GM13977 (cell line): ENCODE measurements at regions not wholly inside any gene's neighbourhood (a gene's known extent, or its start where the extent isn't known, plus 50 kb on each side); places are given as distances from the start of the nearest gene placed in this dataset.

Experiments used
- DNase-seq: peaks from one replicate; pipeline ENCODE4 v3.0.0; 2012; ENCODE audit warnings: low spot score
- CTCF ChIP-seq: IDR thresholded peaks from 2 replicates; pipeline ENCODE4 v1.5.1; 2012; ENCODE audit warnings: mild to moderate bottlenecking, control low read depth; ENCODE audit not compliant: insufficient read depth; ENCODE audit errors: extremely low read depth, missing control alignments
- in situ Hi-C: fragments of 300-500 bp; cut with MboI; formaldehyde crosslinking; loops from one replicate; pipeline ENCODE4 v1.12.0; 2022; ENCODE audit warnings: low sequenced_read_pairs, low pct_unique_long_range_greater_than_20kb, mixed read lengths, inconsistent platforms; ENCODE audit not compliant: unreplicated experiment

DNA sequence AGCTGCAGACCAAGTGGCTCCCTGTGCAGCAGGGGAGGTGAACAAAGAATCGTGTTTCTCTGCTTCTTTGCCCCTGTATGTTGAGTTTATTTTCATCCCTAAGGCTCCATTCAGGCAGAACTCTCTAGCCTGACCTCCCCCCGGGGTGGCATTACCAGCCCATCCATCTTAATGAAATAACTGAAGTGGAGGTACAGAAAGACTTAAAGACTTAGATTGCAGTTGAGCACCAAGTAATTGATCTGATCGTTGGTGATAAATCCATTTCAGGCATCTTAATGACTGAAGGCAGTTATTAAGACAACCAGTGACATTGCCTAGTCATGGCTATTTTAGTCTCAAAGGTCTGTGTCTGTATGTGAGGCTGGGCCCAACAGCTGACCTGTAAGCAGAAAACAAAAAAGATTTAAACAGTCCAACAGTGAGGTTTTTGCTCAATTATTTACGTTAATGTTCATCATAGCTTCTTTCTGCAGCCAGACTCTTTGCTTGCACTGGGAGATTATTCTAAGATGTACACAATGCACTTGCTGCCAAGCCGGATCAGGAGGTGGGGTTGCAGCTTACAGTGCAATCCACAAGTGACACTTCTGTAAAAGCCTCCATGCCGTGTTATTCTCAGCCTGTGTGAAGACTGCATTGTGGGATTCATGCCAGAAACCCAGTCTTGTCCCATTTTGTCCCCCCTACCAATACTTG, 363.0 kb upstream of the DUSP10 start:
- in situ Hi-C loops, result no loop called here
- no peak for TF ChIP-seq CTCF
- DNase-seq, result no peak

DNA sequence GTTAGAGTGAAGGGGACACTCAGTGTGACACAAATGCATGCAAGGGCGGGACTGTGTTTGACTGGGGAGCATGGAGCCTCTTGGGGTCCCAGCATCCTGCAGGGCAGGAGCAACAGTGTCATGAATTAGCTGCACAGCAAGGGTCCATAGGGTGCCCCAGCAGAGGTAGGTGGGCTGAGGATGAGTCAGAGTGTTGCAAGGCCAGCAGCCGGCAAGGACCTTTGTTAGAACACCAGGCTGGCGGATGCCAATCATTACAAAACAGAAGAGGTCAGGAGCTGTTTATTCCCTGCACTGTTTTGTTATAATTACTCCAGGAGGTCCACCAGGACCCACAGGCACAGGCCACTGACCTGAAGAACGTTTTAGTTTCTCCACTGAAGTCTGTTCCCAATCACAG, 362.2 kb upstream of the DUSP10 start:
- TF ChIP-seq CTCF, result no peak
- no peak for DNase-seq
- in situ Hi-C loops, result no loop called here

GRCh38 chr1:222099746-222100145, 357.9 kb upstream of the DUSP10 start:
- DNase-seq, result no peak
- TF ChIP-seq CTCF, result no peak
- in situ Hi-C loops, result no loop called here

DNA sequence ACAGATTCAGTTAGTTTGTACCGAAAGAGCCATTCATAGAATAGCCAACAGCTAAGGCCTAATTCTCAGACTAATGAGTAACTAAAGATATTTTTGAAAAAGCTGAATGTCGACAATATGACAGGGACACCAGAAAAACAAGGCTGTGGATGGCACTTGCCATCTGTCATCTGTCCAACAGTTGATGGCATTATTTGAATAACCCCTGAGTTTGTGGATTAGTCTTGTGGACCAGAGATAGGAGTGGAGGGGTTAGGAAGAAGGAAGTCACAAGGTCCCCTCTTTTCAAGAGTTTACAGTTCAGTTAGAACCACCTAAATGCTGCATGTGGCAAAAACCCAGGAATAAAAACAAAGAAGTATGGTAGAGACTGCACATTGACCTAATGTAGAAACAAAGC, 356.5 kb upstream of the DUSP10 start:
- in situ Hi-C loops, result no loop called here
- TF ChIP-seq CTCF, result no peak
- no peak for DNase-seq

DNA sequence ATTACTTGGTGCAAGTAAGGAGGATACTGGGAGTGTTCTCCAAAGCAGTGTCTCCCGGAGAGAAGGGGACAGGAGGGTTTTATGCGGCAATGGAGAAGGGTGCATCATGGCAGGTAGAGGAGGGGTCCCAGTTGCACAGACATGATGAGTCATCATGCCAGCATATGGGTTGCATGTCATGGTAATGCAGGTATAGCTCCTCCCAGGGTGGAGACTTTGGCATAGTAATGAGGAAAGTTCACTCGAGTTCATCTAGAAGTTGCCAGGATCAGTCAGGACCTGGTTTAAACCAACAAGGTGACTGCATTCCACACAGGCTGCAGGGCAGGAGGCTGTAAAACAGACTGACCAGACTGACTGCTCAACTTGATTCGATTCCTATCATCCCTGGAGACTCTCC, 355.7 kb upstream of the DUSP10 start:
- TF ChIP-seq CTCF, result no peak
- in situ Hi-C loops, result no loop called here
- DNase-seq, result no peak

DNA sequence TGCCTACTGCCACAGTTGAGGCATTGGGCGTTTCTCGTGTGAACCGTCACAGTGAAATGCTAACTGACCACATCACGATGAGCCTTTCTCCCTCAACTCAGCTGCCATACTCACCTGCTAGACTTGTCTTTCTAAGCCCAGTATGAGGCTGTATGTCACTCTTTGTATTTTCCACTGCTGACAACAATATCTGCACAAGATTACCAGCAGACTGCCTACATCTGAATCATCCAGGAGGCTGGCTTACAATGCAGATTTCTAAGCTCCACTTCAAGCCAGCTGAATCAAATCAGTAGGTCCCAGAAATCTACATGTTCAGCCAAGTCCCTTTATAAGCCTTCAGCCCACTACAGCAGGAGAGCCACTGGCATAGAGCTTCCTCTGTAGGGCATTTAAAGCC, 355.0 kb upstream of the DUSP10 start:
- TF ChIP-seq CTCF, result no peak
- in situ Hi-C loops, result no loop called here
- DNase-seq, result no peak

GRCh38 chr1:222096476-222096772, 354.5 kb upstream of the DUSP10 start:
- no peak for TF ChIP-seq CTCF
- in situ Hi-C loops, result no loop called here
- DNase-seq, result no peak
